Activated CD8-positive, alpha-beta memory T cell treated with anti-CD3 and anti-CD28 coated beads for 48 hours (primary cell): ENCODE measurements at regions not wholly inside any gene's neighbourhood (a gene's known extent, or its start where the extent isn't known, plus 50 kb on each side); places are given as distances from the start of the nearest gene placed in this dataset.

Experiments
- DNase-seq, 3 experiments: peaks; one replicate each; pipeline ENCODE4 v3.0.0-alpha.2; 2020; ENCODE audit warnings: low read depth in 2 of 3, low spot score in 2 of 3

DNA sequence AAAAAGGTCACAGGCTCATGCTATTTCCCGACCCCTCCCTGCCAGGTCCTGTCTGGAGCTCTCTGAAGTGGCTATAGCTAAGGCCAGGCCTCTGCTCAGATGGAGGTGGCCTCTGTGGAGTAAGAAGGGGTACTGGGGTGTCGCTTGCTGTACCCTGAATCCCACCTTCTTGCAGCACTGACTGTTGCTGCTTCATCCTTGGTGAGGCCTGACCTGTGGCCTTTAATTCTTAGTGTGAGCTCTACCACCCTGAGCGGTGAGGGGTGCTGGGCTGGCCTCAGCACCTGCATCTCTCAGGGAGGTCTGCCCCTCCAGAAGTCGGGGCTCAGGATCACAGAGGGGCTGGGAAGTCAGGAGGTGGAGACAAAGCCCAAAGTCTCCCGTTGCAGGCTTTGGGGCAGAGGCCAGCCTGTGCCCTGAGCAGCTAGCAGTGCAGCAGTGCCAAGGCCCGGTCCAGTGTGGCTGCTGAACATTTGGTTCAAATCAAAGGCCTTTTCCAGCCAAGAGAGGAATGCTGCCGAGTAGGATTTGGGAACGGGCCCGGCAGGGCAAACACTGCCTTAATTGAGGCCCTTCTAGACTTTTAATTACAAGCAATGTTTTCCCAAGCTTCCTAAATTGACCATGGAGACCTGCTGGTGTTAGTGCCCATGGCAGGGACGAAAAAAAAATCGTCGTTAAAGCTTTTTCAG, 133.5 kb upstream of the HAAO start:
- no peak for DNase-seq

DNA sequence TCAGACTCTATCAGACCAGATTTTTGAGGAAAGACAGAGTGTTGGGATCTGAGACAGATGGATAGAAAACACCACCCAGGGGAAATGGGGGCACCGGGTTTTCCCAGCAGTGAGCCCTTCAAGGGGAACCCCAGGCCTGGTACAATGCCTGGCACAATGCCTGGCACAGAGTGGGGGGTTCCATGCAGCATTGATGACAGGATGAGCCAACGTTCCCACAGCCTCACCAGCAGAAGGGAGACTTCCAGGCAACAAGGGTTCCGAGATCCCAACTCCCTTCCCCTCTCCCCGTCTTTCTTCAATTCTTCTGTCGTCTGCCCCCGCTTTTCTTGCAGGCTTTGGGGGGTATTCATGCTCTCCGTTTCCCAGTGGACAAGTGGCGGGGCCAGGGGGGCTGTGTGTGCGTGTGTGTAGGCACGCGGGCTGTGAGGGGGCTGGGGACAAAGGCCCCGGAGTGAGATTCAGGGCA, 132.1 kb upstream of the HAAO start:
- DNase-seq: no peak

DNA sequence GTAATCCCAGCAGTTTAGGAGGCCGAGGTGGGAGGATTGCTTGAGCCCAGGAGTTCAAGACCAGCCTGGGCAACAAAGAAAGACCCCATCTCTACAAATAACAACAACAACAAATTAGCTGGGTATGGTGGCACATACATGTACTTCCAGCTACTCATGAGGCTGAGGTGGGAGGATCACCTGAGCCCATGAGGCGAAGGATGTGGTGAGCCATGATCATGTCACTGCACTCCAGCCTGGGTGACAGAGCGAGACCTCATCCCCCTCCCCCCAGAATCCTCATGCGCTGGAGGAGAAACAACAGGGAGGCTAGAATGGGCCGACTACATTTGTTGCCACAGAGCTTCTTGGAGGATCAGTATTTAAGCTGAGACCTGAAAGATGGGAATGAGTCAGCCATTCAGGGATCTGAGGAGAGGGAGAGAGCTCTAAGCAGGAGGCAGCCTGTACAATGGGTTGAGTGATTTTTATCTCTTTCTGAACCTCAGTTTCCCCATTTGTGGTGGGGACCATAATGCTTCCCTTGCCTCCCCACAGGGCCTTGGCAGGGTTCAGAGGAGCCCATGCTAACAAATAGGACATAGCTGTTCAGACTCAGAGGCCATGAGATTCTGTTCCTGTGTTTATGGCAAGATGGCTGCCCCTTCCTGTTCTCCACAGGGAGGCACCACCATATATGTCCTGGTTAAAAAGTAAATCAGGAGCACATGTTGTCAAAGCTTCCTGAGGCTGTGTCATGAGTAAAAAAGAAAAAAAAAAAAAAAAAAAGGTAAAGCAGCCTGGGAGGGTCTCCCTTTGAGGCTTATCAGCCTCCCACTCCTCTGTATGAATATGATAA, 131.4 kb upstream of the HAAO start:
- DNase-seq: no peak

DNA sequence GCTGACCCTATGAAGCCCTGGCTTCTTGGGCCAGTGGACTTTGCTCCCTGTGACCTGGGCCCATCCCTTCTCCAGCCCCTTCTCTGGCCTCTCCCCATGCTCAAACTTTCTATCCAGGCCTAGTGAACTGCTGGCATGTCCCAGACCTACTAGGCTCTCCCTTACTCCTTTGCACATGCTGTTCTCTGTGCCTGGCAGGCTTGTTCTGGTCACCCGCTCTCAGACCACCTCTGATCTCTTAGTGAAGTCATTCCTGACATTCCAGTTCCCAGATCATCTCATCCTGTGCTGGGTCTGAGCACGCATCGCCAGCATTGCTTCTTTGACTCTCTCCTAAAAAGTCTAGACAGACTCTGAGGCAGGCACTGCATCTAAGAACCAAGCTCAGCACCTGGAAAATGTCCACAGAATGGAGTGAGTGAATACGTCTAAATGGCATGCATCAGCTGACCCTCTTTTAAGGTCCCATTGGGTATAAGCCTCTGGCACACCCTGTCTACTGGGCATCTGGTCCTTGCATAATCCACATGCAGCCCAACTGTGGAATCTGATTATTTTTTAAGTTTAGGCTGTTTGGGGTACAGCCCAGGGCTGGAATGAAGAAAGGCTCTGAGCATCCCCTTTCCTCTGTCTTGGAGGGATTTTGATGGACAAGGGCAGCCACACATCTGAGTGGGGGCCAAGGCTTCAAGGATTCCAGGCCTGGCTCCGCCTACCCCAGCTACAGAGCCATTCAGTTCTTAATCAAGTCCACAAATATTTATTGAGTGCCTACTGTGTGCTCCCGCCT, 130.6 kb upstream of the HAAO start:
- no peak for DNase-seq

DNA sequence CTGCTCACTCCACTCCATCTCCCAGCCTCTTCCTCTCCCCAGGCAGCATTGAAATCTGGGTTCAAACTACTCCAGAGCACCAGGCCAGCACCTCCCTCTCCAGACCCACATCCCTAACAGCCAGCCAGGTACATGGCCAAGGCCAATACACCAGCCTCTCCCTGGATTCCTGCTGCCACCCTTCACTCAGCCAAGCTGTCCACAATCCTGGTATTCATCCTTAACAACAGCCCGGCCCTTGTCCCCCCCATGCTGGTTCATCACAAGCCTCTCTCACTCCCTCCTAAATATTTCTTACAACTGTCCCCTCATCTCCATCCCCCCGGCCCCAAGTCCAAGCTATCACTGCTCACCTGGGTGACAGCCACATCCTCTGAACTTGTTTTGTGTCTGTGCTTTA, 129.9 kb upstream of the HAAO start:
- no peak for DNase-seq

DNA sequence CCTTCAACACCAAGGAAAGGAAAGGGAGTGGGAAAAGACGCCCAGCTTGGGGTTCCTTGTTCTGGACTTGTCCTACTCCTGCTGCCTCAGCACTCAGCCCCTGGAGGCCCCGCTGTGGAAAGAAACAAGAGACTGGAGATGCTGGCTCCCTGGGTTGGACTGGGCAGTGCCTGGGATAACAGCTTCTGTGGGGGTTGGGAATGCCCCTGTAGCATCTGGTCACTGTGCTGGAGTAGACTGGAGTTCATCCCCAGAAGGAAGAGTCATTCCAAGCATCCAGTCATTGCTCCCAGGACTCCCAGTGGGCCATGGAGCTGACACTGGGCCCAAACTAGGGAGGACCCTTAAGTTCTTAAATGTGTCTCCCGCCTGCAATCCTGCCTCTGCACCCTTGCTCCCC, 129.3 kb upstream of the HAAO start:
- no peak for DNase-seq

DNA sequence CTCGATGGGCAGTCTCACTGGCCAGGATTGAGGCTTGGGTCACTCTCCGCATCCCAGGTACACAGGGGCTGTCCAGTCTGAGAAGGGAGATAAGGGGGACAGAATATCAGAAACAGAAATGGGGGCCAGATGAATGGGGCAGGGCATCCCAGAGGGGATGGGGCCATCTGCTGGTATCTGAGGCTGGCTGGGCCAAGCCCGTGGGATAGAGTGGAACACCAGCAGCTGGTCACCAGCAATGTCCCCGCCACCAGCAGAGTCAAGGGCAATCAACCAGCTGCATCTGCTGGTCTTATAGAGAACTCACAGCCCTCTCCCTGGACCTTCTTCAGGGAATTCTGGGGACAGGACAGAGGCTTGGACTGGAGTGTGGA, 128.8 kb upstream of the HAAO start:
- DNase-seq: no peak

DNA sequence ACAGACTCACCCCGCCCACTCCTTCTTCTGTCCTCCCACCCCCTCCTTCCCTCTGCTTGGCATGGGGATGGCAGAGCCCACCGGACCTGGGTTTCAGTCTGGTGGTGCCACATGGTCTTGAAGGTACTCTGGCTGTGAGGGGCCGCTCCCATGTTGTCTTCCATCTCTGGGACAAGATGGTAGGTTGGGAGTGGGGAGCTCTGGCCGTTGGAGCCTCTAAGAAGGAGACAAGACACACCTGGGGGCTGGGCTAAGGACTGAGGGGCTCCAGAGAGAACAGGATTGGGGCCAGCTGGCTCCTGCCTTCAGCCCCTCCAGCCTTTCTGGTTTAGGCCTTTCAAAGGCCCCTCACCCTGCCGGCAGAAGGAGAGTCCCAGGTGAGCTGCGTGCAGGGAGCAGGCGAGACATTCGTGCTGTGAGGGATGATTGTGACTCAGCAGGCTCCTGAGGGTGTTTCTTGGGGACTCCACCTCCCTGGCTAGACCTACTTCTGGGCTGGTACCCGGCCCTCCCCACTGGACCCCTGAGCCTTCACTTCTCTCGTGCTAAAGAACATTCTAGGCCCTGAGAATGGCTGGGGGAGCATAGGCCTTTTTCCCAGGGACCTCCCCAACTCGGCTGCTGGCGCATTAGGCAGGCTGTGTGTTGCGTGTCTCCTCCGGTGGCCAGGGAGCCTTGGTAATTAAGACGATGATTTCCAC, 128.2 kb upstream of the HAAO start:
- no peak for DNase-seq

DNA sequence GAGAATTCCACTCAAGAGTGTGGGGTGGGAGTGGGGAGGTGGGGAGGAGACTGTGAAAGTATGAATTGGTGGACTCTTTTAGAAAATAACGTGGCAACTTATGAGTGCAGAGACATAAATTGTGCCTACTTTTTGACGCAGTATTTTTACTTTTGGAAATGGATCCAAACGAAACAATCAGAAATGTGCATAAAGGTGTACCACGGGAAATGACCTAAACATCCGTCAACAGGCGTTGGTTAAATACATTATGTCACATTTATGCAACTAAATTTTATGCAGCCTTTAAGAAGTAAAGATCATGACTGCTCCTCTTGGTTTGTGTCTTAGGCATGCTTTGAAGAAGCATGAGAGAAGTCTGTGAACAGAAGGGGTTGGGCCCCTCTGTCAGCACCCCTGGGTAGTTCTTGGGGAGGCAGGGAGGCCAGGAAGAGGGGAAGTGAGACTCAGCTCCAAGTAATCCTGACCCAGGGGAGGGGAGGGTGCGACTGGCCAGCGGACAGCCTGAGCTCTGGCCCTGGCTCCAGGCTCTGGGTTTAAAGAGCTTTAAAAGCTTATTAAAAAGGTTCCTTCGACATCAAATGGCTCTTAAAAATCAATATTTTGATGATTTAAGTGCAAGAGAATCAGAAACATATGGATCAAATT, 126.4 kb upstream of the HAAO start:
- DNase-seq: no peak

DNA sequence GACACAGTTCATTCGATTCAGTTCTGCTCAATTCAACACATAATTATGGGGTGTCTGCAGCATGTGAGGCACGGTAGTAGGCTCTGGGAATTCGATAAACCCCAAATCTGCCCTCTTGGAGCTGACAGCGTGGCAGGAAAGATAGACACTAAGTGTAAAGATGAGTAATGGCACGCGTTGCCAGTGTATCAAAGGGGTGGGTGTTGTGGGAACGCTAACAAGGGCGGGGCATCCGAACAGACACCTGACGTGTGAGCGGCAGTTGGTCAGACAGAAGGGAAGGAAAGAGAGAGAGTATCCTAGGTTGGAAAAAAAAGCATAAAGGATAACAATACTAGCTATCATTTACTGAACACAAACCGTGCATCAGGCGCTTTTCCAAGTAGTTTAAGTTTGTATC, 125.7 kb upstream of the HAAO start:
- DNase-seq: no peak

DNA sequence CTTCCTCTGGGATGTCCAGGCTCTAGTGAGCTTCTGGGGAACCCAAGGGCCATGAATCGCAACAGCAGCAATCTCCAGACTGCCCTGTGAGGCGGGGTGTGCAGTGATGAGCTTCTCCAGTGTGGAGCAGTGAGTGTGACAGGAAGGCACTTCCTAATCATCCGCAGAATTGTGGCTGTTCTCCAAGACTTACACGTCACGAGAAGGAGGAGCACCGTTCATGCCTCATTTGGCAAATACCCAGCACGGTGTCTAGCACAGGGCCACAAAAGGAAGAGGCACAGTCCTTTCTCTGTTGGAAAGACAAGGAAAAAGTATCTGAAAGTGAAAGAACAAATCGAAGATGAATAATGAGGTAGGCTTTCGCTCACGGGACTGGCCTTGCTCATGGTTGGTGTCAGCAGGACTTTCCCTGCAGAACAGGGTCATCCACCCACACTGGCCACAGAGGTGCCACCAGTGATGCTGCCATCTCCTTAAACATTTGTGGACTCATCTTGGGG, 125.1 kb upstream of the HAAO start:
- no peak for DNase-seq

DNA sequence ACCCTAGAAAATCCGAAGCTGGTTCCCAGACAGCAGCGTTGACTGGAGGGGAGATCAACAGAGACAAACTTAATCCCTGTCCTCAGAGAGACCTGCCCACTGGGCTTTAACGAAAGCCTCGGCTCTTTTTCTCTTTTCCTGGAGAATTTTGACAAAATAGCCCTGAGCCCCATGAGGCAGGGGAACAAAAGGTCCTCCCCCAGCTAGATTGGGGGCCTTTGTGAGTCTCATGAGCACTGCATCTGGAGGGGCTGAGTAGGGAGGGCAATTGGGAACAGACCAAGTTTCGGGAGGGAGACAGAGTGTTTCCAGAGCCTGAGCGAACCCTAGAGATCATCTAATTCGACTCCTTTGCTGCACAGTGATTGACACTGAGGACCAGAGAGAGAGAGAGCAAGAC, 123.9 kb upstream of the HAAO start:
- no peak for DNase-seq

DNA sequence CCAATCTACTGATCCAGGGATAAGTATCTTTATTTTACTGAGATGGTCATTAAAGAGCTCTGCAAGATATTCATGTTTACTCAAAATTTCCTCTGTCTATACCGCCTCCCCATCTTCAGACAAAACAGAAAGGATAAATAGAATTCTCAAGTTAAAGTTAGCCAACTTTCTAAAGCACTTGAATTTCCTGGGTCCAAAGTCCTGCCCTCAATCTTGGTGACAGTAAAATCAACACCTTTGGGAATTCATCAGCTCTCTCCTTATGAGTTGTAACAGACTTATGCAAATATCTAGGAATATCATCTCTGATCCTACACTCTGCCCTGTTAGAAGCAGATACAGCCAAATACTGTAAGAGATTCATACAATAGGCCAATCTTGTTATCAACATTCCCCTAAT, 122.5 kb upstream of the HAAO start:
- no peak for DNase-seq

DNA sequence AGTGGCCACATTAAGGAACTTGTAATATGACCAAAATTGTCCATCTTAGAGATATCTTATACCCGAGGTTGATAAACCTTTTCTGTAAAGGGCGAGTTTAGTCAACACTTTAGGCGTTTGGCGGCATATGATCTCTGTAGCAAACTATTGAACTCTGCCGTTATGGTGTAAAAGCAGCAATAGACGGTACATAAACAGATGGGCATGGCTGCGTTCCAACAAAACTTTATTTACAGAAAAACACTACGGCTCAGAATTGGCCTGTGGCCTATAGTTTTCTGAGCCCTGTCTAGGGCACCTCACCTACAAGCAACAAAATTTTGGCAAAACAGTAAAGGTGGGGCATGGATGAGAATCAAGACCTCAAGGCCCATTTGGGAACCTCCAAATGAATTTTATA, 121.9 kb upstream of the HAAO start:
- no peak for DNase-seq

DNA sequence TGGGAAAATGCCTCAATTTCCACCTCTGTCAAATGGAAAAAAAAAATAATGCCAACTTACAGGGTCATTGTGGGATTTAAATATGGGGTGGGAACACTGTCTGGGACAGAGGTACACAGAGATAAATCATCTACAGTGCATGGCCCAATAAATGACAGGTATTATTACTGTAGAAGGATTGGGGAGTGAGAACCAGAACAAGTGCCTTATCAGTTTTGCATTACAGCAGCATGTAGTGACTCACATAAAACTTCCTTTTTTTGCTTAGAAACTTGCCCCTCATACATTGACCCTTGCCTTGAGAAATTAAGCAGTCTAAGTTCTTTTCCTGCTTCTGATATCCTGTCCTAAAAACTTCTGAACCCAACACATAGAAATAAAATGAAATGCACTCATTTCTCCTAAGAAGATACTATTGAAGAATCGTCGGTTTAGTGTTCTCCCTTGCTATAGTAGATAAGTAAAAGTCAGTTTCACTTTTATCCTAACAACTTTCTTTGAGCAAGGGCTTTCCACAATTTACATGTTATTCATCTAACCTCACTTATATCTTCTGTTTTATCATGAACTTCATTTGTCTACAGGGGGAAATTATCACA, 121.0 kb upstream of the HAAO start:
- no peak for DNase-seq

DNA sequence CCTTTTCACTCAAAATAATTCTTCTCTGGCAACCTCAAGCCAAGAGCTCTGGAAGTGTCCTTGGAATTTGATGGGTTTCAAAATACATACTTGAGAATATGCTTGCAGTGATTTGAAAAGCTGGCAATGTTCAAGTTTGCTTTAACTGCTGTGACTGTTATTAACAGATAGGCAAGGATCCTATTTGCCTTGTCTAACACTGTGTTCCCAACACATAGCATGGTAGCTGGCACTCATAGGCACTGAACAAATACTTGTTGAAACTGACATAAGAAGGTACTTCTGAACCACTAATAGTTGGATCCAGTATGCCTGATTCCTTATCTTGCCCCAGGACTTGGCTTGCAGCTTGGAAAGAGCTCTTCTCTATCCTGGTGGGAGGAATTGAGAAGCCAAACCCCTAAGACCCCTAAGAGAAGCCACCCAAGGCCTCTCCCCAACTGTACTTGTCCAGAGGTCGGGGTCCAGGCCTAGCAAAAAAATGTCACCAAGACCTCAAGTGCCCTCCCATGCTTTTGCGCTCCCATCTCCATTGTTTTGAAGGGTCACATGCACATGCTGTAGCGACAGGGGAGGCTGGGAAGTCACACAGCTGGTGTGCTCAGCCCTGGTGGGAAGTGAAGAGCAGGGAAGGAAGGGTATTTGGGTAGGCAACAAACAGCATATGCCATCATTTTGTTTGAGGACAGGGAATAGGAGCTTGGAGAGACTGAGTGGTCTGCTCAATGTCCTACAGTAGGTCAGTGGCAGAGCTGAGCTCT, 118.4 kb upstream of the HAAO start:
- DNase-seq: no peak

DNA sequence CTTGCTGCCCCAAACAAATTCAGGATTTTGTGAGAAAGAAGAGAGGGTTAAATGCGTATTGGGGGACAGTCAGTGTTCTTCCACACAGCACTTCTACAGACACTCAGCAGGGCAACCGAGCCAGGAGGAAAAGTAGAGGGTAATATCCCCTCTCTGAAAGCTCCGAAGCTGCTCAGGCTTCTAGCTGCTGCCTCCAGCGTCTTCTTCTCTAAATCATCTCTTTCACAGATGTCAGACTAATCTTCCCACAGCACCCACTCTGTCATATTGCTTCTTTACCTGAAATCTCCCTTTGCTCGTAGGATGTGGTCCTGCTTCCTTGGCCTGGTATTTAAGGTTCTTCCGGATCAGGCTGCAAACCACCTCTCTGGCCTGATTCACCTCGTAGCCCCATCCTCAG, 117.6 kb upstream of the HAAO start:
- DNase-seq: no peak

DNA sequence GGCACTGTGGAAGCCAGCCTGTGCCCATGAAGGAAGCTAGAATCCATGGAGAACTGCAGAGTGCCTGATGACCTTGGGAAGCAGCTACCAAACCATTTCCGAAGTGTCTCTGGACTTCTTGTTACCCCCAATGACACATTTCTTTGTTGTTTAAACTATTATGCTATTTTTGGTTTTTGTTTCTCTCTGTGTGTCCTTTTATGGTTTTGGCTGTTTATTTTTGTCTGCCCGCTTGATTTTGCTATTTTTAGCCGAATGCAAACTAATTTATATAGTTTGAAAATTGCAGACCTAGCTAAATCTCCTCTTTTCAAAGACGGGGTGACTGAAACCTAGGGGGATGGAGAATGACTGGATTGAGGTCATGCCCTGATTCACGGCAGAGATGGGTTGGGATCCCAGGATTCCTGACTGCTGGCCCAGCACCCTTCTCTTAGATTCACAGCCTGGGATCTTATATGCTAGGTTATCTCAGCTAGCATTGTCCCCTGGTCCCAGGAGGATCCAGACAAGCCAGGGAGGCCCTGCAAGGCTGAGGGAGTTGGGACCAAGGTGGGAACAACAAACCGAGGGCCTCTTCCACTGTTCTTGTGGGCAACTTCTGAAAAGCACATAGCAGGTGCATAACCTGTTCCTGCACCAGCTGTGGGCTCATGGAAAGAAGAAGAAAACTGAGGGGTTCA, 116.3 kb upstream of the HAAO start:
- DNase-seq: no peak

DNA sequence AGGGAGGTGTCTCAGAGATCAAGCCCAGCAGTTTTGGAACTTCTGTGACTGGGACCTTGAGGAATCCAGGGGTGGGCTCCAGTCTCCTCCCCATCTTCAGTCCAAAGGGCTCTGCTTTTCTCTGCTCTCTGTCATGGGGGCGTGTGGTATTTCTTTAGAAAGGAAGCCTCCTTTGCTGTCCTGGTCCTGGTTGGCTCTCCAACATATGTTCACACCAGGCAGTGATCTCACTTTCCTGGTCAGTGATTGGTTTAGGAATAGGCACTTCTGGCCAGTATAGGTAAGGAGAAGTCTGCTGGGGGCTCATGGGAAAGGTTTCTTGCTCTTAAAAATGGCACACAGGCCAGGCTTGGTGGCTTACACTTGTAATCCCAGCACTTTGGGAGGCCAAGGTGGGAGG, 115.5 kb upstream of the HAAO start:
- DNase-seq: no peak
